ENCODE measurements at regions not wholly inside any gene's neighbourhood (a gene's known extent, or its start where the extent isn't known, plus 50 kb on each side); places are given as distances from the start of the nearest gene placed in this dataset.
"Not testable (repeated sequence)": the region's sequence is repeated elsewhere in the genome, so short reads cannot be mapped to it uniquely, and the experiment has no call there.

DNA sequence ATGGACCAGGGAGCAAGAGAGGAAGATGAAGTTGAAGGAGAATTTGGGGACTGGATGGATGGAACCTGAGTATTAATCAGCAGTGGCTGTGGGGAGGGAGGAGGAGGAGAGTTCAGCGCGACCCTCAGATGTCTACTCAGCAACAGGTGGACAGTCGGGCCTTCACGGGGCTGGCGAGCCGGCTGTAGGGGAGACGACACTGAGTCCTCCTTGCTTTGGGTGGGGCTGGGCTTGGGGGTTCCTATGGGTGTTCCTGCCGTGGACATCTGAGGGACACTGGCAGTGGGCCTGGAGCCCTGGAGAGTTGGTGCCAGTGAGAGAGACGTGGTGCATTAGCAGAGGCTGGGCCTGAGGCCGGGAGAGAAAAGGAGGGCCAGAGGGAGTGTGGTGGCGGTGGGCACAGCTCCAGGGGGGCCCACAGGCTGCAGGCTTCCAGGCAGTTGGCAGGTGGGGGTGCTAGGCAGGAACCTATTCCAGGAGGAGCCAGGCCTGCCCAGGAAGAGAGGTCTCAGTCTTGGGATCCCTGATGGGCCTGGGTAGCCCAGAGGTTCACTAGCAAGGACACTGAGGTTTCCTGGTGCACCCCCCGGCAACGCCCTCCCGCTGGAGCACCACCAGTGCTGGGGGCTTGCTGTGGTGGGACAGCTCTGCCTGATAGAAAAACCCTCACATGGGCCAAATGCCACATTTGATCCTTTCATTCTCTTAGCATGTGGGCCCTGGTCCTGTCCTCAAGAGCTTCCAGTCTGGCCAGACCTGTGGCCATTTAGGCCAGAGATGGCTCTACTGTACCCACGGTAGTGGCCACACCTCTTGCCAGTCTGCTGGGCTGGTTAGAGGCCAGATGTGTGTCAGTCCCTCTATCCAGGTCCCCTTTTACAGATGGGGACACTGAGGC is 187.4 kb downstream of the TBC1D2B start:
- in situ Hi-C loops (cut with HindIII; ENCODE audit: low pct_unique_long_range_greater_than_20kb, low sequenced_read_pairs); DNase-seq (ENCODE audit: low read depth, low spot score): not testable (repeated sequence)

DNA sequence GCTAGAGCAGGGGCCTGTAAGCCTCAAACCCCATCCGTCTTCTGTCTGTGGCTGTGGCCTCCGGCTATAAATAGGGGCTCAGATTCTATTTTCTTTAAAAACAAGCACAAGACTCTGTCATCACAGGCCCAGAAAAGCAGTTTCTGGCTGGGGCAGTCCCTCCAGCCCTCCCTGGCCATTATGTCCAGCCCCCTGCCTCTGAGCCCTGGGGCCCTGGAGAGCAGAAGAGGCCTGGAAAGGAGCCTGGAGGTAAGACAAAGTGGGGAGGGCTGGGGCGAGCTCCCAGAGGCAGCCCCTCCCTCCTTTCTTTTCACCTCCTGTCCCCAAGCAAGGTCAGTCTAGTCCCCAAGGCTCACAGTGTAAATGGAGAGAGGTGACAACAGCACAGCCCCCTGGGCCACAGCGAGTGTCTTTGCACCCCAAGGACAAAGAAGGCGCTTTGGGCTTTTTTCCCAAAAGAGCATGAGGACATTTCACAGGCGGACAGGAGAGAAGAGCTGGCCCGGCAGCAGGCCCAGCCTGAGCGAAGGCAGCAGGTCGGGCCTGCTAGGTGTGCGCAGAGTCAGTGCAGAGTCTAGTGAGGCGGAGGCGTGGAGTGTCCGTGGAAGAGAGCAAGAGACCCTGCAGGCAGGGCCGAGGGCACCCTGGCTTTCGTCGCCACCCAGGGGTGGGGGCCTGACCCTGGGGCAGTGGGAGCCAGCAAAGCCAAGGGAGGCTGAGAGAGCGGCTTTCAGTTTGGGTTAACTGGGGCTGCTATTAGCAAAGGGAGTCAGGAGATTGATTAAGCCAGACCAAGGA is 188.3 kb downstream of the TBC1D2B start:
- in situ Hi-C loops (cut with HindIII; ENCODE audit: low pct_unique_long_range_greater_than_20kb, low sequenced_read_pairs) = no loop called here
- no peak for DNase-seq (ENCODE audit: low read depth, low spot score)

- DNase-seq (ENCODE audit: low read depth, low spot score); in situ Hi-C loops (cut with HindIII; ENCODE audit: low pct_unique_long_range_greater_than_20kb, low sequenced_read_pairs): not testable (repeated sequence)
Measured at GRCh38 chr15:77887563-77888429, 189.7 kb downstream of the TBC1D2B start.

DNA sequence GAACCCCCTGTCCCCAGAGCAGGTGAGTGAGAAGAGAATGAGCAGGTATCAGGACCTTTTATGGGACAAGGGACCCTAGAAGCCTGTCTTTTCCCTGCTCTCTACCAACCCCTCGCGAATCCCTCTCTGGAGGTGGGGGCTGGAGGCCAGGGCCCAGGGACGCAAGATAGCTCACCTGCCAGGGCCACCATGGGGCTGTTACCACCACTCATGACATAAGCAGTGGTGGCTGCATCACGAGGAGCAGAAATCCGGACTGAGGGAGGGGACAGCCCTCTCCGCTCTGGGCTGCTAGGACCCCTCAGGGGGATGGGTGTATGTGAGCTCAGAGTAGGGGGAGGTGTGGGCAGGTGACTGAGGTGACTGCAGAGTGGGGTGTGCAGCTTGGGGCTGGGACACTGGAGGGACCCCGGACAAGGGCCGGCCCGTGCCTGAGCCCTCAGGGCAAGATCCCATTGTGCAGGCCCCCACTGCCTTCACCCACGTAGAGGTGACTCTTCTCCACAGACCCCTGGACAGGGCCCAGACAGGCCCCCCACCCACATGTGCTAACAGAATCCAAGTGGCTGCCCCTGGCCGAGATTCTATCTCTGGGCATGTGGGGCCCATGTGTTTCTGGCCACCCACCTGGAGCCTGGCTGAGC is 190.6 kb downstream of the TBC1D2B start:
- in situ Hi-C loops (cut with HindIII; ENCODE audit: low pct_unique_long_range_greater_than_20kb, low sequenced_read_pairs) = no loop called here
- DNase-seq (ENCODE audit: low read depth, low spot score) = no peak

DNA sequence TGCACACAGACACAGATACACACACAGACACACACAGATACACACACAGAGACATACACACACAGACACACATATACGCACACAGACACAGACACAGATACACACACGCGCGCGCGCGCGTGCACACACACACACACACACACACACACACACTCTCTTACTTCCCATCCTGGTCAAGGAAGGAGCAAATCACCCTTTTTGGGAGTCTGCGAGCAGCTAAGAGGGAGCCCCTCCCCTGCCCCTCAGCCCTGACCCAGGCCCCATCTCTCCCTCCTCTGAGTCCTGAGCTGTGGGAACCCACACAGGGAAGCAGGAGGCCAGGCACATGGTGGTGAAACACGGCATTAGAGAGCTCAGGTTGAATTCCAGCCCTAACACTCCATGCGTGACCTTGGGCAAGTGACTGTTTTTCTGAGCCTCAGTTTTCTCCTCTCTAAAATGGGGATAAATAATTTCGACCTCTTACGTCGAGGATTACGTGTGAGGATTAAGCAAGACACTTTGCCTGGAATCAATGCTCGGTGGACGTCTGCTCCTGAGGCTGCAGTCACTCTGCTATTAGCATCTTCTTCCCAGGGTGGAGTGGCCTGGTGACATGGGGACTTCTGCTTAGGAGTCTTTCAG is 191.5 kb downstream of the TBC1D2B start:
- DNase-seq (ENCODE audit: low read depth, low spot score); in situ Hi-C loops (cut with HindIII; ENCODE audit: low pct_unique_long_range_greater_than_20kb, low sequenced_read_pairs): not testable (repeated sequence)

GRCh38 chr15:77883012-77883411 is 194.5 kb downstream of the TBC1D2B start:
- in situ Hi-C loops (cut with HindIII; ENCODE audit: low pct_unique_long_range_greater_than_20kb, low sequenced_read_pairs); DNase-seq (ENCODE audit: low read depth, low spot score): not testable (repeated sequence)

- in situ Hi-C loops (cut with HindIII; ENCODE audit: low pct_unique_long_range_greater_than_20kb, low sequenced_read_pairs) = no loop called here
- DNase-seq (ENCODE audit: low read depth, low spot score) = no peak
Measured at GRCh38 chr15:77881950-77882349, 195.6 kb downstream of the TBC1D2B start.

DNA sequence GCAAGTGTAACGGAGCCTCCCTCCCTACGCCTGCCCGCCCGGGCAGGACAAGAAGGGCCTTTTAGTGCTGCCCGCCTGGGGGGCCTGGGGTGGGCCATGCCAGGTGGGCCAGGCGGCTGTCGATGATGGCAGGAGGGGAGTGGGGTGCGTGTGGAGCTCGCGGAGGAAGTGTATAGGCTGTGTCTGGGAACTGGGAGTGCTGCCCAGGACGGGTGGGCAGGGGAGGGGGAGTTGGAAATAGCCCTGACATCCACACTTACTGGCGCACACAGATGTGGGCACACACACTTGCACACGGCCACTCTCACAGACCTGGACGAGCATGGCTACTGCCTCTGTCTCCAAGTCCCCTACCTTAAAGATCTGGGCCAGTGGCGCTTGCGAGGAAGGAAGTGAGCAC is 196.0 kb downstream of the TBC1D2B start:
- DNase-seq (ENCODE audit: low read depth, low spot score); in situ Hi-C loops (cut with HindIII; ENCODE audit: low pct_unique_long_range_greater_than_20kb, low sequenced_read_pairs): not testable (repeated sequence)

DNA sequence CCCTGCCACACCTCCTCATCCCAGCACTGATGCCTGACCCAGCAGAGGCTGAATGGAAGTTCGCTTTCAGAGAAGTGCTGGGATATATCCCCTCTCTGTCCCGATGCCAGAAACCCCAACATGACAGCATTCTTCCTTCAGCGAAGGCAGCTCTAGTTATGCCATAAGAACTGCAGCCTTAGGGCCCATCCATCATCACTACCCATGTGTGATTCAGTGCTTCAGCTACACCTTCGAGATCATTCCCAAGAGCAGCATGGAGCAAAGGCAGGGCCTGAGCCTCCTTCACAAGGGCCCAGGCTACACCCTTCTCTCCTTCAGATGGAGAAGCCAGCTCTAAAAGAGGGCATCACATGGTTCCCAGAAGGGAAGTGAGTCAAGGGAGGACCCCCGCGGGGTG is 198.0 kb downstream of the TBC1D2B start:
- DNase-seq (ENCODE audit: low read depth, low spot score); in situ Hi-C loops (cut with HindIII; ENCODE audit: low pct_unique_long_range_greater_than_20kb, low sequenced_read_pairs): not testable (repeated sequence)

DNA sequence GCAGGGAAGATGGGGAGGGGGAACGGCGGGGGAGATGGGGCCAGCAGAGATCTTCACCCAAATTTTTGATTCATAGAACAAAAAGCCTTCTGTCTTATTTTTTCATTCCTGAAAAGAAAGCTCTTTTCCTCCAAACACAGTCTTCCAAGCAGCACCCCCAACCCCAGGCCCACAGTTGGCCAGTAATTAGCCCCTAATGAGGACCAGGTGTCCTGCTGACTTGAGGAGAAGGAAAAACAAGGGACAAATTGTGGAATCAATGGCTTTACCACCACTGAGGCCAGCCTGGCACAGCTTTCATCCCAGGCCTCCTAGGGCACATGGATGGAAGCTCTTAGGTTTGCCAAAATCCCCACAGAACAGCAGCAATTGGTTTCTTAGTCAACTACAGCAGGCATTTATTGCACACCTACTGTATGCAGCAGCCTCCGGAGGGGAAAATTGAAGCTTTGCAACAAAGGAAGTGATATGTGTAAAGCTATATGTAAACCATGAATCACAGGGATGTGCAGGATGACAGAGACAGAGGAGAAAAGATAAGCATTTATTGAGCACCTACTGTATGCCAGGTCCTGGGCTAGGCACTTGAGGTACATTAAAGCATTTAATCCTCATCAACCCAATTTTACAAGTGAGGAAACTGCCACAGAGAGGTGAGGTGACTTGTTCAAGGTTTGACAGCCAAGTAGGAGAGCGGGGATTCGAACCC is 199.5 kb downstream of the TBC1D2B start:
- no peak for DNase-seq (ENCODE audit: low read depth, low spot score)
- in situ Hi-C loops (cut with HindIII; ENCODE audit: low pct_unique_long_range_greater_than_20kb, low sequenced_read_pairs) = no loop called here

DNA sequence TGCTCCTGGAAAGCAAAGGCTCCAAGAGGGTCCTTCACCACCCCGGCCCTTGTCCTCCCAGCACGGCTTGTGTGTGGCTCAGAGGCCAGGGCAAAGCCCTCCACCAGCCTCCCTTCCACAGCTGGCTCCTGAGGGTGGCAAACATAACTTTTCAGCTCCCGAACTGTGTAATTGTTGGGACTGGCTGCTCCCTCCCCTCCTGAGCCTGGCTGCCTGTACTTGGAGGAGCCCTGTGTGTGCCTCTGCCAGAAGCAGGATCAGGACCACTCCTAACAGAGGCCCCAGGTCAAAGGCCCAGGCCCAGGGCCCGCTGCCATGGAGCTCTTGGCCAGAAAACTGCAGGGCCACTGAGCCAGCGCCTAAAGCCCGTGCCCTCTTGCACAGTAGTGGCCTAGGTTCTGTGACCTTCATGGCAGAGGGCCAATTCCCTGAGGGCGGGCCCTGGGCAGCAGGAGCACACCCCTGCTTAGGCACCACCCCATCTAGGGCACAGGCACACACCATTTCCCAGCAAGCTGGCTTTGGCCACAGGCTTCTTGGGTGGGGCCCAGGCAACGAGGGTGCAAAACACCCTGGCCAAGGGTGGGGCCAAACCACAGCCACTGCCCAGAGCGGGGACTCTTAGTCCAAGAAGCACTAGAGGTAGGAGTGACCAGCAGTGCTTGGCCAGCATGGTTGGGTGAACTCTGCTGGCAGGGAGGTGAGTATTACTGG is 201.2 kb downstream of the TBC1D2B start:
- DNase-seq (ENCODE audit: low read depth, low spot score); in situ Hi-C loops (cut with HindIII; ENCODE audit: low pct_unique_long_range_greater_than_20kb, low sequenced_read_pairs): not testable (repeated sequence)

GRCh38 chr15:77875066-77875721 is 202.3 kb downstream of the TBC1D2B start:
- in situ Hi-C loops (cut with HindIII; ENCODE audit: low pct_unique_long_range_greater_than_20kb, low sequenced_read_pairs) = not testable (repeated sequence)

DNA sequence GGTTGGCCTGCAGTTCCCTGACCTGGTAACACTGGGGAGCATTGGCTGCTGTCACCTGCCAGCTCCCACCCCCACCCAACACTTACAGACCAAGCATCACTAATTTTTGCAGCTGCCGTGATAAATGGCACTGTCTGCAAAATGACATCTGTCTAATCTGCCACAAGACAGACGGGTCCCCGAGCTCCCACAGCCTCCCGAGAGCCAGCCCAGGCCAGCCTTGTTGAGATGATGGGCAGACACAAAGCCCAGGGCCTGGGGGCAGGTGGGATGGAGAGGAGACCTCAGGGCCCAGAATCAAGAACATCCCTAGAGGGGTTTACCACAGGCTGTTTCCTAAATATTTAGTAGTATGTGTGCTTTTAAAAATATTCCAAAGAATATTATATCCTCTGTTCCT is 203.4 kb downstream of the TBC1D2B start:
- DNase-seq (ENCODE audit: low read depth, low spot score) = no peak
- in situ Hi-C loops (cut with HindIII; ENCODE audit: low pct_unique_long_range_greater_than_20kb, low sequenced_read_pairs) = no loop called here

More at GRCh38 chr15:77875066-77875721, 202.3 kb downstream of the TBC1D2B start:
- DNase-seq (ENCODE audit: low read depth, low spot score) = peak; percentile 73

DNA sequence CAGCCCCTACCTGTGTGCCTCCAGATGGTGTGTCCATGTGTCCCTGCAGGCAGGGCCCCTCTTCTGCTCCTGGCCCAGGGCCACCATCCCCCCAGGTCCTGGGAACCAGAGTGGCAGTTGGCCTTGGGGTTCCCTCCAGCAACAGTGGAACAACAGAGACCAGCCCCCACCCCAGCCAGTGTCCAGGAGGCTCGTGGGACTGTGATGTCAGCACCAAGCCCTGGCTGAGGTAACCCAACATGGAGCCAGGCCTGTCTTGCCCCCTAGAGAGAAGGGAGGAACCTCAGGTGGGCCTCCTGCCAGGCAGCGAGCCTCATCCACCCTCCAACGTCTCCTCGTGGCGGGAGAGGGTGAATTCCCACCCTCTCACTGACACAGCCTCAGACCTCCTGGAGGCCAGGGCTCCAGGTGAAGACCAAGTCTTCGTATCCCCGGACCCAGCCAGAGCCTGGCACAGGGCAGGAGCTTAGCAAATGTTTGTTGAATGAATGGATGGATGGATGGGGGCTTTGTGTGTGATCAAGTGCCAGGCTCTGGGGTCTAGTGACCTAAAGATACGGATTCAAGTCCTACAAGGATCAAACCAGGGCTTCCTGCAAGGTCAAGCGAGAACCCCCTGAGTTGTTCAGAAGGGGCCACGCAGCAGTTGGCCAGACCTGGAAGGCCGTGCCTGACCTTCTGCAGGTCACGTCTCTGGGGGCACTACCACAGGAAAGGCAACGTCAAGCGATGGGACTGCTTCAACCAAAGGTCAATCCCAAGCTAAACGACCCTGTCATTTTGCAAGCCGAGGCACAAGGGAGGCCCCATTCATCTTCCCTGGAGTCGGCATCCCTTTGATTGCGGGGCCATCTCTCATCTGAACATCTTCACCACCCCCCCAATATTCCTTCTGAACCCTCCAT is 204.7 kb downstream of the TBC1D2B start:
- DNase-seq (ENCODE audit: low read depth, low spot score); in situ Hi-C loops (cut with HindIII; ENCODE audit: low pct_unique_long_range_greater_than_20kb, low sequenced_read_pairs): not testable (repeated sequence)

All from SK-MEL-5 (cell line).